ENCODE measurements at regions not wholly inside any gene's neighbourhood (a gene's known extent, or its start where the extent isn't known, plus 50 kb on each side); places are given as distances from the start of the nearest gene placed in this dataset.
"Not testable (repeated sequence)": the region's sequence is repeated elsewhere in the genome, so short reads cannot be mapped to it uniquely, and the experiment has no call there.

DNA sequence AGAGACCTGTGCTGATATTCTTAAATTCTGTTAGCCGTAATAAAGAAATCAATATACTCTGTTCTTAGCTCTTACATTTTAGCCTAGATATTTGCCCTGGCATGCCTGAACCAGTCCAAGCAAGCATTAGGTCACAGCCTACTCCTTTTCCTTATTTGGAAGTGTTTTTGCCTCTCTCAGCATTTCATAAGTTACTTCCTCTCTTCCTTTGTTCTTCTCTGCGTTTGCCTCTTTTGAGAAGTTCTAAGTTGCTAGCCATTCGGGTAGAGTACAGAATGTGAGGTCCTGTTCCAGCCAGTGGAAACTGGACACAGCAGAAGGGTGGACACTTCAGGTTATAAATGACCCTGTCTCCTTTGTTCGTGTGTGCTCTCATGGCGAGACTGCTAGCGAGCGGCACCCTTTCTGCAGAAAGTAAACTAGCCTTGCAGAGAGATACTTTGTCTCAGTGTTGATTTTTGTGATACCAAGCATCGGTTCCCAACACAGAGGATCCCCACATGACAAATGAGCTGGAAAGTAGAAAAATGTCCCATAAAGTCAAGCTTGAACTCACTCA, 75.0 kb upstream of the FAM153A start:
- not testable (repeated sequence) for DNase-seq (ENCODE audit: low spot score)

DNA sequence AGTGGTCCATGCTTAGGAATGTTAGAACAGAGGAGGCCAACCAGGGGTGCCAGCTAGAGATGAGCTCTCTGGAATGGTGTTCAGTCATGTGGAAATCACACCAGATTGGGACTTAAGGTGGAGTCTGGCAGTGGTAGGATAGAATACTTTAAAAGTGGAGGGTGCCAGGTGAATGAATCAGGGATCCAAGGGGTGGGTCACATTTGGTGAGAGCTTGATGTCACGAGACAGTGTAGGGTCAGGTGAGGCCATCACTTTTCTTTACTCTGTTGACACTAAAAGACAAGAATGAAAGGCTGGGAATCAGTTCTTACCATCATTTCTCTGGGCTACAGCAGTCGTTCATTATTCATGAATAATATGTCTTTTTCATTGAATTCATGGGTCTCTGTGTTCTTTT, 73.8 kb upstream of the FAM153A start:
- not testable (repeated sequence) for DNase-seq (ENCODE audit: low spot score)

DNA sequence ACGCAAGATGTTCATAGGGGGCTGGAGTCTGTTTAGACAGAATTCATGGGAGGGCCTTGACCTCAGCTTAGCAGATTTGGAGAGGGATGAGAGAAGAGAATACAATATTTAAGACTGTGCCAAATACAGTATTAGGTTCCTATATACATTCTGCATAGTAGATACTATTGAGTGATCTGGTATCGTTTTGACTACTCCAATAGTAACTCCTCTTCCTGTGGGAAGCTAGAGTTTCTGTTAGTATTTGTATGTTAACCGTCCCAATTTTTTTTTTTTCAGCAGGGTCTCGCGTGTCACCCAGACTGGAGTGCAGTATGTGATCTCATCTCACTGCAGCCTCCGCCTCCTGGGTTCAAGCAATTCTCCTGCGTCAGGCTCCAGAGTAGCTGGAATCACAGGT, 65.2 kb upstream of the FAM153A start:
- not testable (repeated sequence) for DNase-seq (ENCODE audit: low spot score)

DNA sequence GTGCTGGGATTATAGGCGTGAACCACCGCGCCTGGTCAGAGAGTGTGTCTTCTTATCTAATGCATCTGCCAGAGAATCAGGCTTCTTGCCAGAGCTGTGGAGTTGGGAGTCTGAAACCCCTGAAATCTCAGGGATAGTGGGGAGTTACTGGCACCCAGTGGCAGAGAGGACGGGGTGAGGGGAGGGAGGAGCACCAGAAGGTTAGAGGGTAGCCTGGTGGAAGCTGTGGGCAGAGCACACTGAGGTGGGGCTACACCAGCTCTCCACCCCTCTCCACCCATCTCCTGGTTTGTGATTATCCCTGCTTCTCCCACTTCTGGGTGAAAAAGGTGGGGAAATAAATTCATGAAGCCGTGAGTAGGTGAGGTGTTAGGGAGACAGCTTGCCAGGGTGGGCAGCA, 63.9 kb upstream of the FAM153A start:
- DNase-seq (ENCODE audit: low spot score), result not testable (repeated sequence)

DNA sequence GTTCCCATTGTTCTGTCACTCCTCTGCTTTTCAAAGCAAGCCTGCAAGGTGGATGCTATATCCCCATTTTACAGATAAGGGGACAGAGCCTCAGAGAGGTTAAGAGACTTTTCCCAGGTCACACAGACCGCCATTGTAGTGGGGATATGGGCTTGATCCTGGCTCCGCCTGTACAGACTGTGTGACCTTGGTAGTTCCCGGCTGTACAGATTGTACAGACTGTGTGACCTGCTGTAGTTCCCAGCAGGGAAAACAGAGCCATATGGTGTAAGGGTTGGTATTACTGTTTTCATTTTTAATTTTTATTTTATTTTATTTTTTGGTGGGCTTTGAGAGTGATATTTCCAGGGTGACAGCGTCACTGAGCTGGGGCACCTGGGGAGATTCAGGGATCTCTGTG, 63.2 kb upstream of the FAM153A start:
- DNase-seq (ENCODE audit: low spot score), result not testable (repeated sequence)

DNA sequence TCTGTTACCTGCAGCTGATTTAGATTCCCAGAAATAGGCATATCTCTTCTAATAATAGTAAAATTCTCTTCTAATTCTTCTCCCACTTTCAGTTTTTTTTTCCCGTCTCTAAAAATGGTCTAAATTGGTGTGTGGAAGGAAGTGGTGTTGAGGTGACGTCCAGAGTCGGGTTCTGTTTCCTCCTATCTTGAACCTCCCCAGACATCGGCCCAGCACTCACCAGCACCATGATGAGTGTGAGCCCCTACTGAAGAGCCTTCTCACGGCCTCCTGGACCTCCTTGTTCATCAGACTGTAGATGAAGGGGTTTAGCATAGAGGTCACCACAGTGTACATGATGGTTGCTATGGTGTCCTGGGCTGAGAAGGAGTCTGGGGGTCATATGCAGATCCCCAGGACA, 53.5 kb upstream of the FAM153A start:
- not testable (repeated sequence) for DNase-seq (ENCODE audit: low spot score)
